ENCODE measurements at regions not wholly inside any gene's neighbourhood (a gene's known extent, or its start where the extent isn't known, plus 50 kb on each side); places are given as distances from the start of the nearest gene placed in this dataset.

DNA sequence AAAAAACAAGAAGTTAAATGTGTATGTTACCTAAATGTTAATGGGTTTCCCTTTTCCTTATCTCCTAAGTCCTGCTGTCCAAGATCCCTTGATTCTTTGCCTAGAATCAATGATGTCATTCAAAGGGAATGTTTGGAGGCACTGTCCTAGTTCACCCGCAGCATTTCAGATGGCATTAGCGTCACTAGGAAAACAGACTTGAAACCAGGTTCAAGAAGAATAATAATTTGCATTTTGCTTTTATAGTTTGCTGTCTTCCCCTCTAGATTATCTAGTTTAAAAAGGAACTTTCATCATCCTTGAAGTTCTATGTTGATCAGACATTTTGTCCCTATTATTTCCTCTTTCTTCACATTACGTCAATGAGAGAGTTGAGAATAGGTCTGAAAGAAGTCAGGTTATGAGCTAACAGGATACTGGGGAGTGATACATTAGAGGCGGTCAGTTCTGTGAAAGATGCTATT lies 234.1 kb upstream of the PGRMC2 start:
- TF ChIP-seq, protein P1, sequence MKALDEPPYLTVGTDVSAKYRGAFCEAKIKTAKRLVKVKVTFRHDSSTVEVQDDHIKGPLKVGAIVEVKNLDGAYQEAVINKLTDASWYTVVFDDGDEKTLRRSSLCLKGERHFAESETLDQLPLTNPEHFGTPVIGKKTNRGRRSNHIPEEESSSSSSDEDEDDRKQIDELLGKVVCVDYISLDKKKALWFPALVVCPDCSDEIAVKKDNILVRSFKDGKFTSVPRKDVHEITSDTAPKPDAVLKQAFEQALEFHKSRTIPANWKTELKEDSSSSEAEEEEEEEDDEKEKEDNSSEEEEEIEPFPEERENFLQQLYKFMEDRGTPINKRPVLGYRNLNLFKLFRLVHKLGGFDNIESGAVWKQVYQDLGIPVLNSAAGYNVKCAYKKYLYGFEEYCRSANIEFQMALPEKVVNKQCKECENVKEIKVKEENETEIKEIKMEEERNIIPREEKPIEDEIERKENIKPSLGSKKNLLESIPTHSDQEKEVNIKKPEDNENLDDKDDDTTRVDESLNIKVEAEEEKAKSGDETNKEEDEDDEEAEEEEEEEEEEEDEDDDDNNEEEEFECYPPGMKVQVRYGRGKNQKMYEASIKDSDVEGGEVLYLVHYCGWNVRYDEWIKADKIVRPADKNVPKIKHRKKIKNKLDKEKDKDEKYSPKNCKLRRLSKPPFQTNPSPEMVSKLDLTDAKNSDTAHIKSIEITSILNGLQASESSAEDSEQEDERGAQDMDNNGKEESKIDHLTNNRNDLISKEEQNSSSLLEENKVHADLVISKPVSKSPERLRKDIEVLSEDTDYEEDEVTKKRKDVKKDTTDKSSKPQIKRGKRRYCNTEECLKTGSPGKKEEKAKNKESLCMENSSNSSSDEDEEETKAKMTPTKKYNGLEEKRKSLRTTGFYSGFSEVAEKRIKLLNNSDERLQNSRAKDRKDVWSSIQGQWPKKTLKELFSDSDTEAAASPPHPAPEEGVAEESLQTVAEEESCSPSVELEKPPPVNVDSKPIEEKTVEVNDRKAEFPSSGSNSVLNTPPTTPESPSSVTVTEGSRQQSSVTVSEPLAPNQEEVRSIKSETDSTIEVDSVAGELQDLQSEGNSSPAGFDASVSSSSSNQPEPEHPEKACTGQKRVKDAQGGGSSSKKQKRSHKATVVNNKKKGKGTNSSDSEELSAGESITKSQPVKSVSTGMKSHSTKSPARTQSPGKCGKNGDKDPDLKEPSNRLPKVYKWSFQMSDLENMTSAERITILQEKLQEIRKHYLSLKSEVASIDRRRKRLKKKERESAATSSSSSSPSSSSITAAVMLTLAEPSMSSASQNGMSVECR (CRISPR knock-in tag; IDR thresholded peaks at IDR 0.05; ENCODE audit: borderline replicate concordance), result no peak
- TF ChIP-seq, protein P2, sequence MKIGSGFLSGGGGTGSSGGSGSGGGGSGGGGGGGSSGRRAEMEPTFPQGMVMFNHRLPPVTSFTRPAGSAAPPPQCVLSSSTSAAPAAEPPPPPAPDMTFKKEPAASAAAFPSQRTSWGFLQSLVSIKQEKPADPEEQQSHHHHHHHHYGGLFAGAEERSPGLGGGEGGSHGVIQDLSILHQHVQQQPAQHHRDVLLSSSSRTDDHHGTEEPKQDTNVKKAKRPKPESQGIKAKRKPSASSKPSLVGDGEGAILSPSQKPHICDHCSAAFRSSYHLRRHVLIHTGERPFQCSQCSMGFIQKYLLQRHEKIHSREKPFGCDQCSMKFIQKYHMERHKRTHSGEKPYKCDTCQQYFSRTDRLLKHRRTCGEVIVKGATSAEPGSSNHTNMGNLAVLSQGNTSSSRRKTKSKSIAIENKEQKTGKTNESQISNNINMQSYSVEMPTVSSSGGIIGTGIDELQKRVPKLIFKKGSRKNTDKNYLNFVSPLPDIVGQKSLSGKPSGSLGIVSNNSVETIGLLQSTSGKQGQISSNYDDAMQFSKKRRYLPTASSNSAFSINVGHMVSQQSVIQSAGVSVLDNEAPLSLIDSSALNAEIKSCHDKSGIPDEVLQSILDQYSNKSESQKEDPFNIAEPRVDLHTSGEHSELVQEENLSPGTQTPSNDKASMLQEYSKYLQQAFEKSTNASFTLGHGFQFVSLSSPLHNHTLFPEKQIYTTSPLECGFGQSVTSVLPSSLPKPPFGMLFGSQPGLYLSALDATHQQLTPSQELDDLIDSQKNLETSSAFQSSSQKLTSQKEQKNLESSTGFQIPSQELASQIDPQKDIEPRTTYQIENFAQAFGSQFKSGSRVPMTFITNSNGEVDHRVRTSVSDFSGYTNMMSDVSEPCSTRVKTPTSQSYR (CRISPR knock-in tag; IDR thresholded peaks at IDR 0.05), result no peak
- TF ChIP-seq ZNF396 (CRISPR knock-in tag; IDR thresholded peaks at IDR 0.05; ENCODE audit: borderline replicate concordance), result no peak
- TF ChIP-seq ATF1 (CRISPR knock-in tag; IDR thresholded peaks at IDR 0.05), result no peak
- TF ChIP-seq ESRRA (CRISPR knock-in tag; IDR thresholded peaks at IDR 0.05; ENCODE audit: borderline replicate concordance), result no peak
- TF ChIP-seq, protein P3, sequence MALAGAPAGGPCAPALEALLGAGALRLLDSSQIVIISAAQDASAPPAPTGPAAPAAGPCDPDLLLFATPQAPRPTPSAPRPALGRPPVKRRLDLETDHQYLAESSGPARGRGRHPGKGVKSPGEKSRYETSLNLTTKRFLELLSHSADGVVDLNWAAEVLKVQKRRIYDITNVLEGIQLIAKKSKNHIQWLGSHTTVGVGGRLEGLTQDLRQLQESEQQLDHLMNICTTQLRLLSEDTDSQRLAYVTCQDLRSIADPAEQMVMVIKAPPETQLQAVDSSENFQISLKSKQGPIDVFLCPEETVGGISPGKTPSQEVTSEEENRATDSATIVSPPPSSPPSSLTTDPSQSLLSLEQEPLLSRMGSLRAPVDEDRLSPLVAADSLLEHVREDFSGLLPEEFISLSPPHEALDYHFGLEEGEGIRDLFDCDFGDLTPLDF (CRISPR knock-in tag; IDR thresholded peaks at IDR 0.05), result no peak
- TF ChIP-seq TEAD1 (CRISPR knock-in tag; IDR thresholded peaks at IDR 0.05), result no peak
- no peak for TF ChIP-seq SMAD4 (CRISPR knock-in tag; IDR thresholded peaks at IDR 0.05)
- no peak for TF ChIP-seq ELF4 (CRISPR knock-in tag; IDR thresholded peaks at IDR 0.05; ENCODE audit: low read depth)
- TF ChIP-seq EMX1 (CRISPR knock-in tag; IDR thresholded peaks at IDR 0.05), result no peak
- TF ChIP-seq, protein P4, sequence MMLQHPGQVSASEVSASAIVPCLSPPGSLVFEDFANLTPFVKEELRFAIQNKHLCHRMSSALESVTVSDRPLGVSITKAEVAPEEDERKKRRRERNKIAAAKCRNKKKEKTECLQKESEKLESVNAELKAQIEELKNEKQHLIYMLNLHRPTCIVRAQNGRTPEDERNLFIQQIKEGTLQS (CRISPR knock-in tag; conservative IDR thresholded peaks at IDR 0.05), result no peak
- no peak for TF ChIP-seq CREM (CRISPR knock-in tag; IDR thresholded peaks at IDR 0.05)
- TF ChIP-seq RORB (CRISPR knock-in tag; IDR thresholded peaks at IDR 0.05), result no peak
- Mint-ChIP-seq H3K4me3 (no peak overlapping the region), H3K36me3 (no peaks in the 10 kb centered on the region), H3K9me3 (no peaks in the 10 kb centered on the region), H3K27ac (no peak overlapping the region), H3K4me1 (peaks cover 34% of the 10 kb centered on the region), H3K27me3 (ENCODE audit: low read depth) (no peaks in the 10 kb centered on the region)
- CTCF ChIA-PET, result no interaction called here
- ATAC-seq, result no peak
- POLR2A ChIA-PET, result interaction anchor here (0.6 kb wide), 1 partner anchor 1970 kb away, joined by 3 read pairs; no protein-coding TSS in a partner anchor
- no peak for DNase-seq (ENCODE audit: low spot score)

DNA sequence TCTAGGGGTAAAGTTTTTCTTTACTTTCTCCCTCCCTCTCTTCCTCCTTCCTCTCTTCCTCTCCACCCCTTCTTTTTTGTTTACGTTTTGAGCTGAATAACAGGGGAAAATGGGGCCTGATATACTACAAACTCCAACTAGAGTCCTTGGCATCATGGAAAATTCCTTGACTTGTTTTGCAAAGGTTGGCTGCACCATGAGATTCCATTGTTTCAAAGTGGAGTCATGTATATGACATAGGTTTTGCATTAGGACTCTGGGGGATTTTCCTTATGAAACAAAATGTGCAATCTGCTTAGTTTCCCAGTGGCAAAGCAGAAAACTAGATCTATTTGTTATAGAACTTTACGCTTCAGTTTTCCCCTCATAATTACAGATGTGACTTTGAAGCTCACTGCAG lies 233.5 kb upstream of the PGRMC2 start:
- H3K27me3 Mint-ChIP-seq (ENCODE audit: low read depth), result no peaks in the 10 kb centered on the region
- H3K4me1 Mint-ChIP-seq, result peaks cover 30% of the 10 kb centered on the region
- CTCF ChIA-PET, result no interaction called here
- H3K9me3 Mint-ChIP-seq, result 0 out of 2 replicates have a peak, but pooled peaks cover 2% of the 10 kb centered on the region
- POLR2A ChIA-PET, result interaction anchor here (0.6 kb wide), 1 partner anchor 1568 kb away, joined by 6 read pairs; no protein-coding TSS in a partner anchor
- ATAC-seq (no peak), DNase-seq (ENCODE audit: low spot score) (no peak)
- H3K36me3 Mint-ChIP-seq, result no peaks in the 10 kb centered on the region
- H3K4me3 Mint-ChIP-seq, result no peak overlapping the region
- no peak overlapping the region for H3K27ac Mint-ChIP-seq
- no peak for TF ChIP-seq HMGA2 (CRISPR knock-in tag; IDR thresholded peaks at IDR 0.05)
- TF ChIP-seq IRF2 (CRISPR knock-in tag; IDR thresholded peaks at IDR 0.05; ENCODE audit: borderline replicate concordance, low read depth), result no peak
- no peak for TF ChIP-seq ZNF671 (CRISPR knock-in tag; IDR thresholded peaks at IDR 0.05)
- no peak for TF ChIP-seq ZNF423 (CRISPR knock-in tag; IDR thresholded peaks at IDR 0.05)
- TF ChIP-seq RELA (CRISPR knock-in tag; IDR thresholded peaks at IDR 0.05; ENCODE audit: borderline replicate concordance), result no peak
- no peak for TF ChIP-seq TCF7 (CRISPR knock-in tag; IDR thresholded peaks at IDR 0.05; ENCODE audit: low read depth)
- TF ChIP-seq, protein P5, sequence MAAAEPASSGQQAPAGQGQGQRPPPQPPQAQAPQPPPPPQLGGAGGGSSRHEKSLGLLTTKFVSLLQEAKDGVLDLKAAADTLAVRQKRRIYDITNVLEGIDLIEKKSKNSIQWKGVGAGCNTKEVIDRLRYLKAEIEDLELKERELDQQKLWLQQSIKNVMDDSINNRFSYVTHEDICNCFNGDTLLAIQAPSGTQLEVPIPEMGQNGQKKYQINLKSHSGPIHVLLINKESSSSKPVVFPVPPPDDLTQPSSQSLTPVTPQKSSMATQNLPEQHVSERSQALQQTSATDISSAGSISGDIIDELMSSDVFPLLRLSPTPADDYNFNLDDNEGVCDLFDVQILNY (CRISPR knock-in tag; IDR thresholded peaks at IDR 0.05), result no peak
- TF ChIP-seq ZNF121 (CRISPR knock-in tag; IDR thresholded peaks at IDR 0.05), result no peak
- no peak for TF ChIP-seq RORB (CRISPR knock-in tag; IDR thresholded peaks at IDR 0.05)
- TF ChIP-seq, protein P6, sequence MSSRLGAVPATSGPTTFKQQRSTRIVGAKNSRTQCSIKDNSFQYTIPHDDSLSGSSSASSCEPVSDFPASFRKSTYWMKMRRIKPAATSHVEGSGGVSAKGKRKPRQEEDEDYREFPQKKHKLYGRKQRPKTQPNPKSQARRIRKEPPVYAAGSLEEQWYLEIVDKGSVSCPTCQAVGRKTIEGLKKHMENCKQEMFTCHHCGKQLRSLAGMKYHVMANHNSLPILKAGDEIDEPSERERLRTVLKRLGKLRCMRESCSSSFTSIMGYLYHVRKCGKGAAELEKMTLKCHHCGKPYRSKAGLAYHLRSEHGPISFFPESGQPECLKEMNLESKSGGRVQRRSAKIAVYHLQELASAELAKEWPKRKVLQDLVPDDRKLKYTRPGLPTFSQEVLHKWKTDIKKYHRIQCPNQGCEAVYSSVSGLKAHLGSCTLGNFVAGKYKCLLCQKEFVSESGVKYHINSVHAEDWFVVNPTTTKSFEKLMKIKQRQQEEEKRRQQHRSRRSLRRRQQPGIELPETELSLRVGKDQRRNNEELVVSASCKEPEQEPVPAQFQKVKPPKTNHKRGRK (CRISPR knock-in tag; IDR thresholded peaks at IDR 0.05; ENCODE audit: borderline replicate concordance), result no peak
- TF ChIP-seq GTF2I (CRISPR knock-in tag; conservative IDR thresholded peaks at IDR 0.05), result no peak
- TF ChIP-seq, protein P7, sequence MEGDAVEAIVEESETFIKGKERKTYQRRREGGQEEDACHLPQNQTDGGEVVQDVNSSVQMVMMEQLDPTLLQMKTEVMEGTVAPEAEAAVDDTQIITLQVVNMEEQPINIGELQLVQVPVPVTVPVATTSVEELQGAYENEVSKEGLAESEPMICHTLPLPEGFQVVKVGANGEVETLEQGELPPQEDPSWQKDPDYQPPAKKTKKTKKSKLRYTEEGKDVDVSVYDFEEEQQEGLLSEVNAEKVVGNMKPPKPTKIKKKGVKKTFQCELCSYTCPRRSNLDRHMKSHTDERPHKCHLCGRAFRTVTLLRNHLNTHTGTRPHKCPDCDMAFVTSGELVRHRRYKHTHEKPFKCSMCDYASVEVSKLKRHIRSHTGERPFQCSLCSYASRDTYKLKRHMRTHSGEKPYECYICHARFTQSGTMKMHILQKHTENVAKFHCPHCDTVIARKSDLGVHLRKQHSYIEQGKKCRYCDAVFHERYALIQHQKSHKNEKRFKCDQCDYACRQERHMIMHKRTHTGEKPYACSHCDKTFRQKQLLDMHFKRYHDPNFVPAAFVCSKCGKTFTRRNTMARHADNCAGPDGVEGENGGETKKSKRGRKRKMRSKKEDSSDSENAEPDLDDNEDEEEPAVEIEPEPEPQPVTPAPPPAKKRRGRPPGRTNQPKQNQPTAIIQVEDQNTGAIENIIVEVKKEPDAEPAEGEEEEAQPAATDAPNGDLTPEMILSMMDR (IDR thresholded peaks at IDR 0.05), result no peak
